HK-2 (cell line): ENCODE measurements at regions not wholly inside any gene's neighbourhood (a gene's known extent, or its start where the extent isn't known, plus 50 kb on each side); places are given as distances from the start of the nearest gene placed in this dataset.
"Not testable (repeated sequence)": the region's sequence is repeated elsewhere in the genome, so short reads cannot be mapped to it uniquely, and the experiment has no call there.

ENCODE experiments used
- DNase-seq: peaks from one replicate; pipeline ENCODE4 v3.0.0-alpha.2; 2018; ENCODE audit not compliant: unreplicated experiment

- DNase-seq: no peak
Measured at GRCh38 chr21:32934829-32935228, 90.9 kb upstream of the OLIG2 start.

GRCh38 chr21:32940079-32941014, 85.4 kb upstream of the OLIG2 start:
- DNase-seq: peak; percentile 14

- no peak for DNase-seq
Measured at GRCh38 chr21:32941263-32941662, 84.5 kb upstream of the OLIG2 start.

- DNase-seq: no peak
Measured at GRCh38 chr21:32946654-32947053, 79.1 kb upstream of the OLIG2 start.

- no peak for DNase-seq
Measured at GRCh38 chr21:32947736-32948135, 78.0 kb upstream of the OLIG2 start.

GRCh38 chr21:32949701-32950100, 76.0 kb upstream of the OLIG2 start:
- no peak for DNase-seq

- DNase-seq: no peak
Measured at GRCh38 chr21:32951041-32951440, 74.7 kb upstream of the OLIG2 start.

- DNase-seq: no peak
Measured at GRCh38 chr21:32954353-32954752, 71.4 kb upstream of the OLIG2 start.

- DNase-seq: no peak
Measured at GRCh38 chr21:32955311-32956060, 70.2 kb upstream of the OLIG2 start.

- DNase-seq: no peak
Measured at GRCh38 chr21:32956061-32956656, 69.6 kb upstream of the OLIG2 start.

- DNase-seq: no peak
Measured at GRCh38 chr21:32957545-32957944, 68.2 kb upstream of the OLIG2 start.

- DNase-seq: no peak
Measured at GRCh38 chr21:32958288-32959002, 67.3 kb upstream of the OLIG2 start.

- DNase-seq: no peak
Measured at GRCh38 chr21:32962268-32962667, 63.5 kb upstream of the OLIG2 start.

- no peak for DNase-seq
Measured at GRCh38 chr21:32965129-32965680, 60.5 kb upstream of the OLIG2 start.

GRCh38 chr21:32966120-32966519, 59.6 kb upstream of the OLIG2 start:
- no peak for DNase-seq

GRCh38 chr21:32968103-32968502, 57.6 kb upstream of the OLIG2 start:
- not testable (repeated sequence) for DNase-seq

- DNase-seq: no peak
Measured at GRCh38 chr21:32974653-32975052, 51.1 kb upstream of the OLIG2 start.

GRCh38 chr21:32975811-32976431, 49.8 kb upstream of the OLIG2 start:
- no peak for DNase-seq
